ENCODE measurements at regions not wholly inside any gene's neighbourhood (a gene's known extent, or its start where the extent isn't known, plus 50 kb on each side); places are given as distances from the start of the nearest gene placed in this dataset.

- in situ Hi-C loops (cut with HindIII; ENCODE audit: low pct_unique_long_range_greater_than_20kb, low sequenced_read_pairs) = no loop called here
- H3K4me1 ChIP-seq (ENCODE audit: control insufficient read depth, insufficient read depth, low read length) = no peaks in the 10 kb centered on the region
- no peaks in the 10 kb centered on the region for H3K9me3 ChIP-seq (ENCODE audit: control insufficient read depth, insufficient read depth, low read depth, low read length)
- TF ChIP-seq TCF7L2 (IDR thresholded peaks at IDR 0.05; ENCODE audit: low read depth, low read length) (no peak), POLR2AphosphoS5 (IDR thresholded peaks at IDR 0.05; ENCODE audit: low read depth, low read length) (no peak), SIN3A (IDR thresholded peaks at IDR 0.05; ENCODE audit: borderline replicate concordance, insufficient read depth, low read depth, low read length) (no peak)
- H3K27me3 ChIP-seq (ENCODE audit: control insufficient read depth, insufficient read depth, low read length) = 0 out of 2 replicates have a peak, but pooled peaks cover 2% of the 10 kb centered on the region
- ChIA-PET POLR2A (no interaction called here), CTCF (no interaction called here)
- intact Hi-C loops (cut with micrococcal nuclease; ENCODE audit: unreplicated experiment) = no loop called here
- ATAC-seq (no peak), DNase-seq (ENCODE audit: low read depth, low spot score) (no peak)
- BruUV-seq (replicated peaks) = no TSS peak
- H3K36me3 ChIP-seq (ENCODE audit: control insufficient read depth, insufficient read depth, low read length) = no peaks in the 10 kb centered on the region
- H3K27ac ChIP-seq (ENCODE audit: low read length) = no peak overlapping the region
- no peak overlapping the region for H3K4me3 ChIP-seq (ENCODE audit: low read depth in 2 of 2, low read length in 2 of 2)
These were observed 97.1 kb upstream of the ETV3 start for GRCh38 chr1:157235307-157235706.

- no peaks in the 10 kb centered on the region for H3K4me1 ChIP-seq (ENCODE audit: control insufficient read depth, insufficient read depth, low read length)
- intact Hi-C loops (cut with micrococcal nuclease; ENCODE audit: unreplicated experiment) = no loop called here
- 0 out of 2 replicates have a peak, but pooled peaks cover 2% of the 10 kb centered on the region for H3K27me3 ChIP-seq (ENCODE audit: control insufficient read depth, insufficient read depth, low read length)
- no peak for ATAC-seq
- H3K36me3 ChIP-seq (ENCODE audit: control insufficient read depth, insufficient read depth, low read length) = no peaks in the 10 kb centered on the region
- no peak for DNase-seq (ENCODE audit: low read depth, low spot score)
- no peak overlapping the region for H3K4me3 ChIP-seq (ENCODE audit: low read depth in 2 of 2, low read length in 2 of 2)
- H3K9me3 ChIP-seq (ENCODE audit: control insufficient read depth, insufficient read depth, low read depth, low read length) = no peaks in the 10 kb centered on the region
- in situ Hi-C loops (cut with HindIII; ENCODE audit: low pct_unique_long_range_greater_than_20kb, low sequenced_read_pairs) = no loop called here
- H3K27ac ChIP-seq (ENCODE audit: low read length) = no peak overlapping the region
- BruUV-seq (replicated peaks) = no TSS peak
- CTCF ChIA-PET = no interaction called here
- POLR2A ChIA-PET = no interaction called here
- TF ChIP-seq SIN3A (IDR thresholded peaks at IDR 0.05; ENCODE audit: borderline replicate concordance, insufficient read depth, low read depth, low read length) (no peak), POLR2AphosphoS5 (IDR thresholded peaks at IDR 0.05; ENCODE audit: low read depth, low read length) (no peak), TCF7L2 (IDR thresholded peaks at IDR 0.05; ENCODE audit: low read depth, low read length) (no peak)
- TF ChIP-seq, protein P1, sequence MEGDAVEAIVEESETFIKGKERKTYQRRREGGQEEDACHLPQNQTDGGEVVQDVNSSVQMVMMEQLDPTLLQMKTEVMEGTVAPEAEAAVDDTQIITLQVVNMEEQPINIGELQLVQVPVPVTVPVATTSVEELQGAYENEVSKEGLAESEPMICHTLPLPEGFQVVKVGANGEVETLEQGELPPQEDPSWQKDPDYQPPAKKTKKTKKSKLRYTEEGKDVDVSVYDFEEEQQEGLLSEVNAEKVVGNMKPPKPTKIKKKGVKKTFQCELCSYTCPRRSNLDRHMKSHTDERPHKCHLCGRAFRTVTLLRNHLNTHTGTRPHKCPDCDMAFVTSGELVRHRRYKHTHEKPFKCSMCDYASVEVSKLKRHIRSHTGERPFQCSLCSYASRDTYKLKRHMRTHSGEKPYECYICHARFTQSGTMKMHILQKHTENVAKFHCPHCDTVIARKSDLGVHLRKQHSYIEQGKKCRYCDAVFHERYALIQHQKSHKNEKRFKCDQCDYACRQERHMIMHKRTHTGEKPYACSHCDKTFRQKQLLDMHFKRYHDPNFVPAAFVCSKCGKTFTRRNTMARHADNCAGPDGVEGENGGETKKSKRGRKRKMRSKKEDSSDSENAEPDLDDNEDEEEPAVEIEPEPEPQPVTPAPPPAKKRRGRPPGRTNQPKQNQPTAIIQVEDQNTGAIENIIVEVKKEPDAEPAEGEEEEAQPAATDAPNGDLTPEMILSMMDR (IDR thresholded peaks at IDR 0.05) = no peak
- TF ChIP-seq, protein P2, sequence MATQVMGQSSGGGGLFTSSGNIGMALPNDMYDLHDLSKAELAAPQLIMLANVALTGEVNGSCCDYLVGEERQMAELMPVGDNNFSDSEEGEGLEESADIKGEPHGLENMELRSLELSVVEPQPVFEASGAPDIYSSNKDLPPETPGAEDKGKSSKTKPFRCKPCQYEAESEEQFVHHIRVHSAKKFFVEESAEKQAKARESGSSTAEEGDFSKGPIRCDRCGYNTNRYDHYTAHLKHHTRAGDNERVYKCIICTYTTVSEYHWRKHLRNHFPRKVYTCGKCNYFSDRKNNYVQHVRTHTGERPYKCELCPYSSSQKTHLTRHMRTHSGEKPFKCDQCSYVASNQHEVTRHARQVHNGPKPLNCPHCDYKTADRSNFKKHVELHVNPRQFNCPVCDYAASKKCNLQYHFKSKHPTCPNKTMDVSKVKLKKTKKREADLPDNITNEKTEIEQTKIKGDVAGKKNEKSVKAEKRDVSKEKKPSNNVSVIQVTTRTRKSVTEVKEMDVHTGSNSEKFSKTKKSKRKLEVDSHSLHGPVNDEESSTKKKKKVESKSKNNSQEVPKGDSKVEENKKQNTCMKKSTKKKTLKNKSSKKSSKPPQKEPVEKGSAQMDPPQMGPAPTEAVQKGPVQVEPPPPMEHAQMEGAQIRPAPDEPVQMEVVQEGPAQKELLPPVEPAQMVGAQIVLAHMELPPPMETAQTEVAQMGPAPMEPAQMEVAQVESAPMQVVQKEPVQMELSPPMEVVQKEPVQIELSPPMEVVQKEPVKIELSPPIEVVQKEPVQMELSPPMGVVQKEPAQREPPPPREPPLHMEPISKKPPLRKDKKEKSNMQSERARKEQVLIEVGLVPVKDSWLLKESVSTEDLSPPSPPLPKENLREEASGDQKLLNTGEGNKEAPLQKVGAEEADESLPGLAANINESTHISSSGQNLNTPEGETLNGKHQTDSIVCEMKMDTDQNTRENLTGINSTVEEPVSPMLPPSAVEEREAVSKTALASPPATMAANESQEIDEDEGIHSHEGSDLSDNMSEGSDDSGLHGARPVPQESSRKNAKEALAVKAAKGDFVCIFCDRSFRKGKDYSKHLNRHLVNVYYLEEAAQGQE (IDR thresholded peaks at IDR 0.05; ENCODE audit: insufficient read depth in 1 of 2, low read depth in 2 of 2, low read length in 1 of 2) = no peak
These were observed 96.6 kb upstream of the ETV3 start for GRCh38 chr1:157234705-157235273.

DNA sequence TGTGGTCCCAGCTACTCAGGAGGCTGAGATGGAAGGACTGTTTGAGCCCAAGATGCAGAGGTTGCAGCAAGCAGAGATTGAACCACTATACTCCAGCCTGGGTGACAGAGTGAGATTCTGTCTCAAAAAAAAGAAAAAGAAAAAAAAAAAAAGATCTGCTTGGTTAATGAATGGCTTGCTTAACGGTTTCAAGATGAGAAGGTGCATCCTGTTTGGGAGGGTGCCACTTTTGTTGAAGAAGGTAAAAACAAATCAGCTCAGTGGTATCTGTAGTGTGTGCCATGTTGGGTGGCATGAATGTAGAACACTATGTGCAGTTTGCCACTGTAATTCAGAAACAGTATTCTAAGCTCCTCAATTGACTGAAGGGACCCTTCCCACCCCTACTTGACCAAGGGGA lies 94.9 kb upstream of the ETV3 start:
- Histone ChIP-seq H3K9me3 (ENCODE audit: control insufficient read depth, insufficient read depth, low read depth, low read length) (no peaks in the 10 kb centered on the region), H3K4me3 (ENCODE audit: low read depth in 2 of 2, low read length in 2 of 2) (no peak overlapping the region), H3K27me3 (ENCODE audit: control insufficient read depth, insufficient read depth, low read length) (peaks cover 2% of the 10 kb centered on the region; the same call in 1 of the 2 replicates), H3K27ac (ENCODE audit: low read length) (no peak overlapping the region), H3K36me3 (ENCODE audit: control insufficient read depth, insufficient read depth, low read length) (no peaks in the 10 kb centered on the region), H3K4me1 (ENCODE audit: control insufficient read depth, insufficient read depth, low read length) (no peaks in the 10 kb centered on the region)
- in situ Hi-C loops (cut with HindIII; ENCODE audit: low pct_unique_long_range_greater_than_20kb, low sequenced_read_pairs) = no loop called here
- POLR2A ChIA-PET = no interaction called here
- no TSS peak for BruUV-seq (replicated peaks)
- intact Hi-C loops (cut with micrococcal nuclease; ENCODE audit: unreplicated experiment) = no loop called here
- DNase-seq (ENCODE audit: low read depth, low spot score) (no peak), ATAC-seq (no peak)
- TF ChIP-seq, protein P2 (IDR thresholded peaks at IDR 0.05; ENCODE audit: insufficient read depth in 1 of 2, low read depth in 2 of 2, low read length in 1 of 2) = no peak
- TF ChIP-seq POLR2AphosphoS5 (IDR thresholded peaks at IDR 0.05; ENCODE audit: low read depth, low read length) (no peak), SIN3A (IDR thresholded peaks at IDR 0.05; ENCODE audit: borderline replicate concordance, insufficient read depth, low read depth, low read length) (no peak), TCF7L2 (IDR thresholded peaks at IDR 0.05; ENCODE audit: low read depth, low read length) (no peak)
- TF ChIP-seq, protein P1 (IDR thresholded peaks at IDR 0.05) = no peak
- CTCF ChIA-PET = no interaction called here
